IMR-90 (cell line): ENCODE measurements at regions not wholly inside any gene's neighbourhood (a gene's known extent, or its start where the extent isn't known, plus 50 kb on each side); places are given as distances from the start of the nearest gene placed in this dataset.

Source experiments
- ATAC-seq: fragments of 200-7000 bp; cut with Tn5 transposase; 2 replicates; pipeline ENCODE4 v1.9.1; 2020; ENCODE audit warnings: low read depth, mild to moderate bottlenecking, moderate library complexity
- BruUV-seq: library from RNA; stranded (reverse); fragments of 400-500 nt; replicated peaks from 2 replicates; lab custom pipeline; 2021; lab: Mats Ljungman, UMichigan
- CTCF ChIA-PET: fragments of 300-600 bp; formaldehyde crosslinking; extraction: SDS; loops from one replicate; lab custom pipeline; 2021; ENCODE audit warnings: antibody characterized with exemption; lab: Yijun Ruan, JAX
- POLR2A ChIA-PET: fragments of 300-600 bp; sonication (Branson Sonifier 250); formaldehyde crosslinking; loops from one replicate; lab custom pipeline; 2022; ENCODE audit warnings: antibody characterized with exemption; ENCODE audit not compliant: unreplicated experiment; lab: Charles Lee
- DNase-seq: peaks from one replicate; pipeline ENCODE4 v3.0.0; 2013
- H2AFZ ChIP-seq: replicated peaks from 2 replicates; pipeline ENCODE3; 2013; ENCODE audit warnings: low read length, mild to moderate bottlenecking; ENCODE audit not compliant: poor library complexity
- H2AK5ac ChIP-seq: 2 replicates; pipeline ENCODE4 v1.6.1; 2013; ENCODE audit warnings: low read depth, low read length, inconsistent platforms
- H2AK9ac ChIP-seq: replicated peaks from 2 replicates; pipeline ENCODE3; 2013; ENCODE audit warnings: mild to moderate bottlenecking, low read depth, low read length, moderate library complexity; ENCODE audit not compliant: poor library complexity
- H2BK120ac ChIP-seq: 2 replicates; pipeline ENCODE4 v1.6.1; 2013; ENCODE audit warnings: low read depth, low read length, inconsistent platforms
- H2BK15ac ChIP-seq: 3 replicates; pipeline ENCODE4 v1.6.1; 2013; ENCODE audit warnings: low read depth, low read length, inconsistent platforms
- H2BK20ac ChIP-seq: 2 replicates; pipeline ENCODE4 v1.6.1; 2013; ENCODE audit warnings: low read depth, mild to moderate bottlenecking, inconsistent platforms, low read length, moderate library complexity
- H2BK5ac ChIP-seq: 2 replicates; pipeline ENCODE4 v1.6.1; 2013; ENCODE audit warnings: mild to moderate bottlenecking, low read depth, low read length, inconsistent platforms; ENCODE audit not compliant: poor library complexity, severe bottlenecking
- H3K14ac ChIP-seq: replicated peaks from 2 replicates; pipeline ENCODE4 v1.6.1; 2013; ENCODE audit warnings: low read depth, low read length, inconsistent platforms
- H3K18ac ChIP-seq: 2 replicates; pipeline ENCODE4 v1.6.1; 2013; ENCODE audit warnings: low read depth, low read length, control low read depth
- H3K23ac ChIP-seq: 2 replicates; pipeline ENCODE4 v1.6.1; 2013; ENCODE audit warnings: low read depth, low read length, inconsistent platforms
- H3K27ac ChIP-seq: 2 replicates; pipeline ENCODE4 v1.5.1; 2013; ENCODE audit warnings: mild to moderate bottlenecking, control low read depth, low read length; ENCODE audit not compliant: insufficient read depth
- H3K27me3 ChIP-seq: 2 replicates; pipeline ENCODE4 v1.6.1; 2013; ENCODE audit warnings: low read length; ENCODE audit not compliant: control insufficient read depth, insufficient read depth
- H3K36me3 ChIP-seq: 2 replicates; pipeline ENCODE4 v1.6.1; 2013; ENCODE audit warnings: low read length, mixed read lengths; ENCODE audit not compliant: control insufficient read depth, insufficient read depth
- H3K4ac ChIP-seq: 2 replicates; pipeline ENCODE4 v1.6.1; 2013; ENCODE audit warnings: low read depth, low read length, inconsistent platforms
- H3K4me1 ChIP-seq: 2 replicates; pipeline ENCODE4 v1.6.1; 2013; ENCODE audit warnings: low read length, mixed read lengths; ENCODE audit not compliant: control insufficient read depth, insufficient read depth
- H3K4me2 ChIP-seq: 2 replicates; pipeline ENCODE4 v1.6.1; 2013; ENCODE audit warnings: low read depth, mild to moderate bottlenecking, control low read depth, low read length, moderate library complexity
- H3K4me3 ChIP-seq: 2 replicates; pipeline ENCODE4 v1.5.1; 2013; ENCODE audit warnings: low read depth, mild to moderate bottlenecking, control low read depth, low read length, moderate library complexity; ENCODE audit not compliant: insufficient read depth
- H3K56ac ChIP-seq: 2 replicates; pipeline ENCODE4 v1.6.1; 2013; ENCODE audit warnings: low read length, inconsistent platforms; ENCODE audit not compliant: insufficient read depth; ENCODE audit errors: extremely low read depth
- H3K79me1 ChIP-seq, 2 experiments: 2 replicates each; pipeline ENCODE4 v1.6.1; 2013; ENCODE audit warnings: low read length in 2 of 2, inconsistent platforms in 1 of 2, low read depth in 1 of 2
- H3K9ac ChIP-seq: 2 replicates; pipeline ENCODE4 v1.6.1; 2013; ENCODE audit warnings: low read depth, low read length, control low read depth
- H3K9me1 ChIP-seq: 2 replicates; pipeline ENCODE4 v1.6.1; 2013; ENCODE audit warnings: low read length, inconsistent platforms; ENCODE audit not compliant: insufficient read depth
- H3K9me3 ChIP-seq: 2 replicates; pipeline ENCODE4 v1.6.1; 2013; ENCODE audit warnings: low read length; ENCODE audit not compliant: control insufficient read depth, insufficient read depth
- H4K20me1 ChIP-seq: 2 replicates; pipeline ENCODE4 v1.6.1; 2013; ENCODE audit warnings: low read length, inconsistent platforms; ENCODE audit not compliant: insufficient read depth
- H4K5ac ChIP-seq: 2 replicates; pipeline ENCODE4 v1.6.1; 2013; ENCODE audit warnings: mild to moderate bottlenecking, low read depth, low read length, control low read depth
- H4K8ac ChIP-seq, 2 experiments: 2 replicates each; pipeline ENCODE4 v1.6.1; 2013; ENCODE audit warnings: low read depth in 2 of 2, low read length in 2 of 2, control low read depth in 1 of 2, inconsistent platforms in 1 of 2
- H4K91ac ChIP-seq: 2 replicates; pipeline ENCODE4 v1.6.1; 2013; ENCODE audit warnings: low read depth, low read length, inconsistent platforms; ENCODE audit not compliant: insufficient read depth
- BHLHE40 ChIP-seq: fragments of 150-350 bp; IDR thresholded peaks from 2 replicates; pipeline ENCODE4 v1.6.1; 2016; ENCODE audit warnings: mild to moderate bottlenecking, low read depth, low read length
- CEBPB ChIP-seq: IDR thresholded peaks from 2 replicates; pipeline ENCODE4 v1.6.1; 2012; ENCODE audit warnings: low read depth, low read length, improper control_type of control experiment
- CHD1 ChIP-seq: IDR thresholded peaks from 2 replicates; pipeline ENCODE4 v1.6.1; 2012; ENCODE audit warnings: low read depth, low read length, improper control_type of control experiment
- FOS ChIP-seq: fragments of 150-350 bp; IDR thresholded peaks from 2 replicates; pipeline ENCODE4 v1.6.1; 2016; ENCODE audit warnings: low read depth, low read length
- MAFK ChIP-seq: IDR thresholded peaks from 2 replicates; pipeline ENCODE4 v1.6.1; 2012; ENCODE audit warnings: low read depth, low read length, improper control_type of control experiment
- MAZ ChIP-seq: IDR thresholded peaks from 2 replicates; pipeline ENCODE4 v1.6.1; 2012; ENCODE audit warnings: low read depth, mild to moderate bottlenecking, low read length, improper control_type of control experiment, moderate library complexity, borderline replicate concordance
- MXI1 ChIP-seq: IDR thresholded peaks from 2 replicates; pipeline ENCODE4 v1.6.1; 2012; ENCODE audit warnings: low read depth, mild to moderate bottlenecking, low read length, moderate library complexity, borderline replicate concordance
- NFE2L2 ChIP-seq: fragments of 150-350 bp; IDR thresholded peaks from 2 replicates; pipeline ENCODE4 v1.6.1; 2016; ENCODE audit warnings: low read depth, mild to moderate bottlenecking, low read length
- POLR2A ChIP-seq: IDR thresholded peaks from 2 replicates; pipeline ENCODE4 v1.6.1; 2012; ENCODE audit warnings: mild to moderate bottlenecking, low read depth, low read length
- RAD21 ChIP-seq: IDR thresholded peaks from 2 replicates; pipeline ENCODE4 v1.6.1; 2012; ENCODE audit warnings: low read length, improper control_type of control experiment
- RCOR1 ChIP-seq: IDR thresholded peaks from 2 replicates; pipeline ENCODE4 v1.6.1; 2012; ENCODE audit warnings: mild to moderate bottlenecking, low read length, improper control_type of control experiment; ENCODE audit not compliant: insufficient replicate concordance
- RFX5 ChIP-seq: IDR thresholded peaks from 2 replicates; pipeline ENCODE4 v1.8.0; 2012; ENCODE audit warnings: low read depth, mild to moderate bottlenecking, low read length, moderate library complexity
- SMC3 ChIP-seq: fragments of 150-350 bp; IDR thresholded peaks from 2 replicates; pipeline ENCODE4 v1.6.1; 2016; ENCODE audit warnings: low read depth, mild to moderate bottlenecking, antibody characterized with exemption, low read length, moderate library complexity
- WGBS, 2 experiments: methylation state at CpG; one replicate each; pipeline versions ENCODE4 v1.1.5 to v1.1.7; 2013; ENCODE audit warnings: missing lambda C conversion rate in 2 of 2; ENCODE audit not compliant: insufficient read length in 1 of 2; ENCODE audit errors: extremely low coverage in 2 of 2; 5-methylcytosine and 5-hydroxymethylcytosine counted together
- dilution Hi-C: fragments of 300-500 bp; cut with HindIII; formaldehyde crosslinking; loops from one replicate; pipeline ENCODE4 v1.14.3; 2018; ENCODE audit warnings: low sequenced_read_pairs; ENCODE audit not compliant: unreplicated experiment
- in situ Hi-C: fragments of 300-500 bp; cut with MboI; formaldehyde crosslinking; loops from 3 replicates; pipeline ENCODE4 v1.14.3; 2019; ENCODE audit warnings: low sequenced_read_pairs, inconsistent platforms, mixed read lengths
- intact Hi-C: fragments of 100-400 bp; cut with micrococcal nuclease; formaldehyde crosslinking; loops from 2 replicates; pipeline ENCODE4 v1.10.0; 2022
- TF ChIP-seq, protein P1 (sequence below): fragments of 150-350 bp; IDR thresholded peaks from 2 replicates; pipeline ENCODE4 v1.6.1; 2017; ENCODE audit warnings: mild to moderate bottlenecking, antibody characterized with exemption, low read length, low read depth
- TF ChIP-seq, protein P2 (sequence below): conservative IDR thresholded peaks from 2 replicates; pipeline ENCODE4 v1.5.1; 2012; ENCODE audit warnings: mild to moderate bottlenecking, low read depth, low read length, improper control_type of control experiment

DNA sequence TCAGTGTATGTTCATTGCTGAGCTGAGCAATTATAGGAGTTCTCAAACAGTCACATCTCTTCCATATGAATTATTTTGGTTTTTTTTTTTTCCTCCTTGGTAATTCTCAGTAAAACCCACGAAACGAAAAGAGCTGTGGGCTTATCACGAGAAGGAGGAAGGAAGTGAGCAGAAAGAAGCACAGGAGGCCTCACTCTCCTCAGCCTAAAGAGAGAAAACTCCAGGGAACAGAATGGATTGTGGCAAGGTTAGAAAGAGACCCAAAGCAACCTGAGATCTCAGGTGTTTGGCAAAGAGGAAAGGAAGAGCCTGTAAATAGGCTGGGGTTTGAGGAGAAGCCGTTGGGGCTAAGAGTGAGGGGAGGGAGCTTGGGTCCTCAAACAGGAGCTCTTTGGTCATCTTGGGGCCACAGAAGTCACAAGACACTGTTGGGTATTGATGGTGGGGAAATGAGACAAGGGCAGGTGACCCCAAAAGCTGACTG, 67.8 kb upstream of the CITED2 start:
- no peak overlapping the region for H3K9ac ChIP-seq
- H3K23ac ChIP-seq, result no peak overlapping the region; the same call in 1 of the 2 replicates
- H3K79me1 ChIP-seq, result no peaks in the 10 kb centered on the region
- no peak overlapping the region for H3K4me2 ChIP-seq
- H3K36me3 ChIP-seq, result no peaks in the 10 kb centered on the region
- ATAC-seq, result no peak
- H2BK5ac ChIP-seq, result no peak overlapping the region
- no peak overlapping the region for H4K5ac ChIP-seq
- peak overlapping the region; percentile 5; the same call in 1 of the 2 replicates for H4K91ac ChIP-seq
- intact Hi-C loops (no loop called here), in situ Hi-C loops (no loop called here), dilution Hi-C loops (no loop called here)
- H3K14ac ChIP-seq, result 0 out of 2 replicates have a peak overlapping the region, but pooled peaks have one; percentile 37
- H2AK5ac ChIP-seq, result peak overlapping the region; percentile 64
- CTCF ChIA-PET, result no interaction called here
- H3K27me3 ChIP-seq, result no peaks in the 10 kb centered on the region
- H3K9me3 ChIP-seq, result no peaks in the 10 kb centered on the region
- POLR2A ChIA-PET, result no interaction called here
- no peak overlapping the region for H3K4me3 ChIP-seq
- H3K4ac ChIP-seq, result peak overlapping the region; percentile 72
- H2BK20ac ChIP-seq, result peak overlapping the region; percentile 27
- 80% methylated on average over 1 of the region's 4 CpGs; no CpG with 5 or more reads in 1 of the 2 experiments for WGBS, 2 experiments
- H3K27ac ChIP-seq, result no peak overlapping the region
- H3K9me1 ChIP-seq, result no peaks in the 10 kb centered on the region; the same call in 1 of the 2 replicates
- no peak overlapping the region for H3K18ac ChIP-seq
- no peak overlapping the region for H3K56ac ChIP-seq
- H2BK15ac ChIP-seq, result peak overlapping the region; percentile 93; the same call in 2 of the 3 replicates
- no TSS peak for BruUV-seq
- TF ChIP-seq MXI1 (no peak), RAD21 (no peak), MAZ (no peak), SMC3 (no peak), CHD1 (no peak), BHLHE40 (no peak), MAFK (no peak), RFX5 (no peak), FOS (no peak), POLR2A (no peak), NFE2L2 (no peak), RCOR1 (no peak), CEBPB (no peak)
- TF ChIP-seq, protein P1, sequence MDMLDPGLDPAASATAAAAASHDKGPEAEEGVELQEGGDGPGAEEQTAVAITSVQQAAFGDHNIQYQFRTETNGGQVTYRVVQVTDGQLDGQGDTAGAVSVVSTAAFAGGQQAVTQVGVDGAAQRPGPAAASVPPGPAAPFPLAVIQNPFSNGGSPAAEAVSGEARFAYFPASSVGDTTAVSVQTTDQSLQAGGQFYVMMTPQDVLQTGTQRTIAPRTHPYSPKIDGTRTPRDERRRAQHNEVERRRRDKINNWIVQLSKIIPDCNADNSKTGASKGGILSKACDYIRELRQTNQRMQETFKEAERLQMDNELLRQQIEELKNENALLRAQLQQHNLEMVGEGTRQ, result no peak
- TF ChIP-seq, protein P2, sequence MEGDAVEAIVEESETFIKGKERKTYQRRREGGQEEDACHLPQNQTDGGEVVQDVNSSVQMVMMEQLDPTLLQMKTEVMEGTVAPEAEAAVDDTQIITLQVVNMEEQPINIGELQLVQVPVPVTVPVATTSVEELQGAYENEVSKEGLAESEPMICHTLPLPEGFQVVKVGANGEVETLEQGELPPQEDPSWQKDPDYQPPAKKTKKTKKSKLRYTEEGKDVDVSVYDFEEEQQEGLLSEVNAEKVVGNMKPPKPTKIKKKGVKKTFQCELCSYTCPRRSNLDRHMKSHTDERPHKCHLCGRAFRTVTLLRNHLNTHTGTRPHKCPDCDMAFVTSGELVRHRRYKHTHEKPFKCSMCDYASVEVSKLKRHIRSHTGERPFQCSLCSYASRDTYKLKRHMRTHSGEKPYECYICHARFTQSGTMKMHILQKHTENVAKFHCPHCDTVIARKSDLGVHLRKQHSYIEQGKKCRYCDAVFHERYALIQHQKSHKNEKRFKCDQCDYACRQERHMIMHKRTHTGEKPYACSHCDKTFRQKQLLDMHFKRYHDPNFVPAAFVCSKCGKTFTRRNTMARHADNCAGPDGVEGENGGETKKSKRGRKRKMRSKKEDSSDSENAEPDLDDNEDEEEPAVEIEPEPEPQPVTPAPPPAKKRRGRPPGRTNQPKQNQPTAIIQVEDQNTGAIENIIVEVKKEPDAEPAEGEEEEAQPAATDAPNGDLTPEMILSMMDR, result no peak
- no peak overlapping the region; a peak in 1 of 4 replicates for H4K8ac ChIP-seq
- peaks cover 2% of the 10 kb centered on the region; the same call in 1 of the 2 replicates for H3K4me1 ChIP-seq
- H2AFZ ChIP-seq, result no peak overlapping the region
- no peaks in the 10 kb centered on the region for H4K20me1 ChIP-seq
- DNase-seq, result no peak
- no peak overlapping the region for H2AK9ac ChIP-seq
- H2BK120ac ChIP-seq, result peak overlapping the region; percentile 25
